HG03442 (cell line): ENCODE measurements at regions not wholly inside any gene's neighbourhood (a gene's known extent, or its start where the extent isn't known, plus 50 kb on each side); places are given as distances from the start of the nearest gene placed in this dataset.

Experiments used
- ATAC-seq: cut with Tn5 transposase; IDR thresholded peaks from one replicate; pipeline ENCODE4 v1.9.1; 2021; ENCODE audit warnings: mild to moderate bottlenecking, moderate library complexity; ENCODE audit not compliant: unreplicated experiment

DNA sequence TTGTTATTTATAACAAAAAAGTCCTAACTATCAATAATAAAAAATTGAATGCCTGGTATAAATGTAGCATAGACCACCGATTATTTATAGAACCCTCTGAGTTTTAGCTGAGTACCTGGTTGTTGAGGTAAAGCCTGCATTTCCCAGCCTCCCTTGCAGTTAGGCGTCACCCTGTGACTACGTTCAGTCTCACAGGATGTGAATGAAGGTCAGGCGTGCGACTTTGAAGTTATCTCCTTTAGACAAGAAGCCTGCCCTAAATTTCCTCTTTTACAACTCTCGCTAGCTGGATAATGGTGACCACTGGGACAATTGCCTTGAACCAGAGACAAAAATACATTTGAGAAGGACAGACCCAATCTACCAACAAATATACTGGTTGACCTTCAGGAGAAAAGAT is 67.5 kb upstream of the TES start:
- no peak for ATAC-seq

DNA sequence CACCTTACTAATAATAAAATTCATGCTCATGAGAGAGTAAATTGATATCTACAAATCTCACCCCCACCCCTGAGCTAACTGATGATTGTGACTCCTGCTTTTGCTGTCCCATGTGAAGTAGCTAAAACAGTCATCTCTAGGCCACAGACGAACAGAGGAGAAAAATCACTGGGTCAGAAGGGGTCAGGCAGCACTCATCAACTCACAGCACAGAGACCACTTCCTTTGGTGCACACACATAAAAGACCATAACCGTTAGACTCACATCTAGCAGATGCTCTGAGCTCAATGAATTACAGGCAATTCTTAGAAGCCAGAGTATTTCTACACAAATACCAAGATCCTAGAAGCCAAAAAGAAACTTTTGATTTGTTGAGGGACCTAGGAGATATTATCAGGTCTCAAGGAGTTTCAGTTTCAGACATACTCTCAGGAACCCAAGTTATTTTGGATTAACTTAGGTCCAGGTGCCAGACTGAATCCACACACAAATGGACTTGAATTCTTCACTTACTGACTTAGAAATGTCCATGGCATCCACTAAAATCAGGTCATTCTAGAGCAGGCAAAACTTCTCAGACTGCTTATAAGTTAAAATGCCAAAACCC is 65.0 kb upstream of the TES start:
- ATAC-seq: peak; percentile 88

DNA sequence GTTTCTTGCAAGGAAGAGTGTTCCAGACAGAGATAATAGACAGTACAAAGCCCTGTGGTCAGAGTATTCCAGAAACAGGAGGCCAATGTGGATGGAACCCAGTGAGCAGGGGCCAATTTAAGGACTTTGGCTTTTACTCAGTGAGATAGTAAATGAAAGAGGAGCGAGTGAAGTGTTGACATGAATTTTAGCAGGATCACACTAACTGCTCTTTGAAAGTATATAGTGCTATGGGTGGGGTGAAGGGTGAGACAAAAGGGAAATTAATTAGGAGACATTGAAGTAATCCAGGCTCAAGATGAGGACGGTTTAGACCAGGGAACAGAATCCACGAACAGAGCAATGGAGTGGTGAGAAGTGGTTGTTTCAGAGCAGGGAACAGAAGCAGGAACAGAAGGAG is 62.2 kb upstream of the TES start:
- ATAC-seq: no peak

GRCh38 chr7:116148626-116149025 is 61.7 kb upstream of the TES start:
- ATAC-seq: no peak

- ATAC-seq: peak; percentile 95
Observed at GRCh38 chr7:116150588-116150987, 59.8 kb upstream of the TES start.

- no peak for ATAC-seq
Observed at GRCh38 chr7:116152276-116152675, 58.1 kb upstream of the TES start.

- no peak for ATAC-seq
Observed at GRCh38 chr7:116153050-116153449, 57.3 kb upstream of the TES start.

GRCh38 chr7:116159711-116160110 is 50.6 kb upstream of the TES start:
- ATAC-seq: peak; percentile 42
